LNCAP (cell line): ENCODE measurements at regions not wholly inside any gene's neighbourhood (a gene's known extent, or its start where the extent isn't known, plus 50 kb on each side); places are given as distances from the start of the nearest gene placed in this dataset.

ENCODE experiments used
- CTCF ChIP-seq: fragments of 450-650 bp; IDR thresholded peaks from 2 replicates; pipeline ENCODE4 v1.5.1; 2017; ENCODE audit warnings: mild to moderate bottlenecking

GRCh38 chr2:11988691-11989353, 242.4 kb downstream of the LPIN1 start:
- no peak for TF ChIP-seq CTCF

DNA sequence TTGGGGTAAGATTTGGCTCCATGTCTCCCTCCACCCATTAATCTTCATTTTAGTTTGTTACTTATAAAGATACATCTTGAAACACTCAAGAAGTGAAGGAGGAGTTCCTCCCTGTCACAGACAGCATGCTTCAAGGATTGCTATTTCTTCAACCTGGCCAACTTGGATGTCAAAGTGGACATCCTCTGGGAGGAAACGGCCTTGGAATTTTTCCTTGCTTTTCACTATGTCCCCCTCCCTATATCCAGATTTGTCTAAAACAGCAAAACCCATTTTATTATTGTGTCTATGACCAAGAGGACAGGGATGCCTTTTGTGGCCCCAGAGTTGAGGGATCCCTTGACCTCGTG, 242.9 kb downstream of the LPIN1 start:
- TF ChIP-seq CTCF, result no peak

- TF ChIP-seq CTCF, result no peak
Observed at GRCh38 chr2:11990576-11990975, 244.1 kb downstream of the LPIN1 start.

- no peak for TF ChIP-seq CTCF
Observed at GRCh38 chr2:11993749-11994148, 247.3 kb downstream of the LPIN1 start.

GRCh38 chr2:11995456-11995855, 249.0 kb downstream of the LPIN1 start:
- no peak for TF ChIP-seq CTCF

GRCh38 chr2:11996618-11997017, 250.2 kb downstream of the LPIN1 start:
- no peak for TF ChIP-seq CTCF

DNA sequence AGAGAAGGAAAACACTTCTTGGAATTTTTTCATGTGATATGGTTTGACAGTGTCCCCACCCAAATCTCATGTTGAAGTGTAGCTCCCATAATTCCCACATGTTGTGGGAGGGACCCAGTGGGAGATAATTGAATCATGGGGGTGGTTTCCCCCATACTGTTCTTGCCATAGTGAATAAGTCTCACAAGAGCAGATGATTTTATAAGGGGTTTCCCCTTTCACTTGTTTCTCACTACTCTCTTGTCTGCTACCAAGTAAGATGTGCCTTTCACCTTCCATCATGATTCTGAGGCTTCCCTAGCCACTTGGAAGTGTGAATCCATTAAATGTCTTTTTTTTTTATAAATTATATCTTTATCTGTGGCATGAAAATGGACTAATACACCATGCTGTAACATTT, 250.7 kb downstream of the LPIN1 start:
- TF ChIP-seq CTCF, result no peak

- TF ChIP-seq CTCF, result no peak
Observed at GRCh38 chr2:11998218-11998617, 251.8 kb downstream of the LPIN1 start.
